Mesenchymal stem cell (in vitro differentiated cells and primary cell): ENCODE measurements at regions not wholly inside any gene's neighbourhood (a gene's known extent, or its start where the extent isn't known, plus 50 kb on each side); places are given as distances from the start of the nearest gene placed in this dataset.

ENCODE experiments used
- DNase-seq: peaks from one replicate; pipeline ENCODE4 v3.0.0-alpha.2; 2013
- H2AFZ ChIP-seq: one replicate; pipeline ENCODE4 v1.6.1; 2013; ENCODE audit warnings: low read depth, mild to moderate bottlenecking, control low read depth, inconsistent platforms, low read length, moderate library complexity
- H2AK5ac ChIP-seq: 2 replicates; pipeline ENCODE4 v1.6.1; 2013; ENCODE audit warnings: low read length, moderate library complexity, mild to moderate bottlenecking, inconsistent platforms; ENCODE audit not compliant: severe bottlenecking
- H2BK120ac ChIP-seq: one replicate; pipeline ENCODE4 v1.6.1; 2013; ENCODE audit warnings: low read depth, mild to moderate bottlenecking, inconsistent platforms, low read length, moderate library complexity
- H2BK12ac ChIP-seq, 2 experiments: one replicate each; pipeline ENCODE4 v1.6.1; 2013; ENCODE audit warnings: inconsistent platforms in 2 of 2, low read length in 2 of 2, mild to moderate bottlenecking in 2 of 2, moderate library complexity in 2 of 2, control low read depth in 1 of 2
- H2BK15ac ChIP-seq: one replicate; pipeline ENCODE4 v1.6.1; 2013; ENCODE audit warnings: mild to moderate bottlenecking, low read depth, inconsistent platforms; ENCODE audit not compliant: poor library complexity, severe bottlenecking
- H2BK5ac ChIP-seq: 2 replicates; pipeline ENCODE4 v1.6.1; 2013; ENCODE audit warnings: low read depth, mild to moderate bottlenecking, low read length, control low read depth, inconsistent platforms; ENCODE audit not compliant: poor library complexity, severe bottlenecking
- H3K14ac ChIP-seq, 2 experiments: one replicate each; pipeline ENCODE4 v1.6.1; 2013; ENCODE audit warnings: inconsistent platforms in 2 of 2, low read length in 2 of 2, control low read depth in 1 of 2, mild to moderate bottlenecking in 1 of 2, moderate library complexity in 1 of 2
- H3K18ac ChIP-seq, 2 experiments: one replicate each; pipeline ENCODE4 v1.6.1; 2013; ENCODE audit warnings: inconsistent platforms in 2 of 2, low read length in 2 of 2, control low read depth in 1 of 2, low read depth in 1 of 2, mild to moderate bottlenecking in 1 of 2
- H3K23ac ChIP-seq, 2 experiments: one replicate each; pipeline ENCODE4 v1.6.1; 2013; ENCODE audit warnings: inconsistent platforms in 2 of 2, low read length in 2 of 2, mild to moderate bottlenecking in 2 of 2, moderate library complexity in 2 of 2, control low read depth in 1 of 2
- H3K27ac ChIP-seq: 2 replicates; pipeline ENCODE4 v1.5.1; 2013; ENCODE audit warnings: mild to moderate bottlenecking, moderate library complexity, low read length, control low read depth, inconsistent platforms; ENCODE audit not compliant: poor library complexity, severe bottlenecking
- H3K27me3 ChIP-seq, 2 experiments: 2 replicates each; pipeline versions ENCODE4 v1.6.1 to v1.7.0; 2013; ENCODE audit warnings: low read length in 2 of 2, mild to moderate bottlenecking in 2 of 2, moderate library complexity in 2 of 2, control low read depth in 1 of 2, inconsistent platforms in 1 of 2; ENCODE audit not compliant: control insufficient read depth in 1 of 2, insufficient read depth in 1 of 2
- H3K36me3 ChIP-seq, 2 experiments: 2 replicates each; pipeline versions ENCODE4 v1.6.1 to v1.7.0; 2013; ENCODE audit warnings: low read length in 2 of 2, control low read depth in 1 of 2, inconsistent platforms in 1 of 2, low read depth in 1 of 2, mild to moderate bottlenecking in 1 of 2; ENCODE audit not compliant: insufficient read depth in 2 of 2, control insufficient read depth in 1 of 2
- H3K4ac ChIP-seq, 2 experiments: one replicate each; pipeline ENCODE4 v1.6.1; 2013; ENCODE audit warnings: inconsistent platforms in 2 of 2, low read length in 2 of 2, mild to moderate bottlenecking in 2 of 2, moderate library complexity in 2 of 2, control low read depth in 1 of 2, low read depth in 1 of 2
- H3K4me1 ChIP-seq: 2 replicates; pipeline ENCODE4 v1.6.1; 2013; ENCODE audit warnings: low read depth, low read length, control low read depth; ENCODE audit not compliant: control insufficient read depth, insufficient read depth
- H3K4me2 ChIP-seq: 2 replicates; pipeline ENCODE4 v1.6.1; 2013; ENCODE audit warnings: low read length, mild to moderate bottlenecking, inconsistent platforms; ENCODE audit not compliant: poor library complexity, severe bottlenecking
- H3K4me3 ChIP-seq, 2 experiments: 2 replicates each; pipeline versions ENCODE4 v1.5.1 to v1.7.0; 2013; ENCODE audit warnings: low read length in 2 of 2, mild to moderate bottlenecking in 2 of 2, control low read depth in 1 of 2, low read depth in 1 of 2; ENCODE audit not compliant: insufficient read depth in 1 of 2
- H3K79me1 ChIP-seq: replicated peaks from 2 replicates; pipeline ENCODE4 v1.6.1; 2013; ENCODE audit warnings: mild to moderate bottlenecking, control low read depth, low read length, inconsistent platforms; ENCODE audit not compliant: poor library complexity, severe bottlenecking
- H3K9ac ChIP-seq: 2 replicates; pipeline ENCODE4 v1.7.0; 2013; ENCODE audit warnings: mild to moderate bottlenecking, low read length, moderate library complexity
- H3K9me3 ChIP-seq: 2 replicates; pipeline ENCODE4 v1.7.0; 2013; ENCODE audit warnings: mild to moderate bottlenecking, low read length; ENCODE audit not compliant: control insufficient read depth
- H4K8ac ChIP-seq: one replicate; pipeline ENCODE4 v1.6.1; 2013; ENCODE audit warnings: inconsistent platforms, mild to moderate bottlenecking, low read length, moderate library complexity
- H4K91ac ChIP-seq: one replicate; pipeline ENCODE4 v1.6.1; 2013; ENCODE audit warnings: mild to moderate bottlenecking, low read length, inconsistent platforms
- WGBS: methylation state at CpG from one replicate; pipeline ENCODE4 v1.1.7; 2013; ENCODE audit warnings: mixed read lengths; 5-methylcytosine and 5-hydroxymethylcytosine counted together

DNA sequence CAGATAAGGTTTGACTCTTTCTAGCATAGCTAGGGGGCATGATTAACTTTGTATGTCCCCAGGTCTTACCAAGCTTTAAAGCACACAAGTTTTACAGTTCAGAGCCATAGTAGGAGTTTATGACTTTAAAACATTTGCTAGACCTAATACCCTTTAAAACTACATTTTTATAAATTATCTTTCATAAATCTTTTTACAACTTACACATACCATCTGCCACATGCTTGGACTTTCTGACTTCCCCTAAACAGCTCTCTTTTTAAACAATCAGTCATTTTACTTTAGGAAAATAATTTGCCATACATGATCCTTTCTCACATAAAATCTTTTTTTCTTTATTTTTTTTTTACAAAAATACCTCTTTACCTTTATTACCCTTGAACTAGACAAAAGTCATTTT is 735.3 kb upstream of the CADM2 start:
- Histone ChIP-seq H3K9me3 (peaks cover 34% of the 10 kb centered on the region), H2AK5ac (no peak overlapping the region), H3K79me1 (no peaks in the 10 kb centered on the region), H3K4me2 (no peak overlapping the region), H3K4me1 (no peaks in the 10 kb centered on the region), H3K27me3 (no peaks in the 10 kb centered on the region), H3K18ac (no peak overlapping the region), H2AFZ (no peak overlapping the region), H3K4ac (no peak overlapping the region), H3K4me3 (no peak overlapping the region), H3K36me3 (no peaks in the 10 kb centered on the region), H2BK15ac (no peak overlapping the region), H2BK5ac (no peak overlapping the region), H2BK120ac (no peak overlapping the region), H3K14ac (no peak overlapping the region), H4K91ac (no peak overlapping the region), H3K27ac (no peak overlapping the region), H2BK12ac (no peak overlapping the region), H3K9ac (no peak overlapping the region), H4K8ac (no peak overlapping the region), H3K23ac (no peak overlapping the region)
- no peak for DNase-seq

DNA sequence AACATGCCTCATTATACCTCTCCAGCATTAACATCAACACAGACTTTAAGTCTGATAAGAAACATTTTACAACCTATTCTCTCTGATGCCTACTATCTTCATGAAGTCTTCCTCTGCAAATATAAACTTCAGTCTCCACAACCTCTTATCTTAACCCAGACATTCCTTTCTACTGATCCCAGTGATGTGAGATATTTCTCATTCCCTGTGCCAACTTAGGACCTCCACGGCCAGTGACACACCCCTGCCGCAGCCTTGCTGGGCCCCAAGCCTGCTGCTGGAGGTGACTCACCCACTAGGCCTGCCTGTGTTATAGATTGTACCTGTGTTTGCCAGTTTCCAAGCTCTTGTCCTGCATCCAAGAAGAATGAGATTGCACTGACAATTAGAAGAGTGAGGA is 734.5 kb upstream of the CADM2 start:
- Histone ChIP-seq H2AK5ac (no peak overlapping the region), H2AFZ (no peak overlapping the region), H3K27me3 (no peaks in the 10 kb centered on the region), H3K23ac (no peak overlapping the region), H2BK12ac (no peak overlapping the region), H3K9me3 (peaks cover 34% of the 10 kb centered on the region), H4K91ac (no peak overlapping the region), H2BK120ac (no peak overlapping the region), H2BK5ac (no peak overlapping the region), H3K9ac (no peak overlapping the region), H3K4ac (no peak overlapping the region), H3K36me3 (no peaks in the 10 kb centered on the region), H4K8ac (no peak overlapping the region), H3K27ac (no peak overlapping the region), H2BK15ac (no peak overlapping the region), H3K4me2 (no peak overlapping the region), H3K4me1 (no peaks in the 10 kb centered on the region), H3K79me1 (no peaks in the 10 kb centered on the region), H3K14ac (no peak overlapping the region), H3K4me3 (no peak overlapping the region), H3K18ac (no peak overlapping the region)
- 88% methylated on average over 2 of the region's 2 CpGs for WGBS
- no peak for DNase-seq

DNA sequence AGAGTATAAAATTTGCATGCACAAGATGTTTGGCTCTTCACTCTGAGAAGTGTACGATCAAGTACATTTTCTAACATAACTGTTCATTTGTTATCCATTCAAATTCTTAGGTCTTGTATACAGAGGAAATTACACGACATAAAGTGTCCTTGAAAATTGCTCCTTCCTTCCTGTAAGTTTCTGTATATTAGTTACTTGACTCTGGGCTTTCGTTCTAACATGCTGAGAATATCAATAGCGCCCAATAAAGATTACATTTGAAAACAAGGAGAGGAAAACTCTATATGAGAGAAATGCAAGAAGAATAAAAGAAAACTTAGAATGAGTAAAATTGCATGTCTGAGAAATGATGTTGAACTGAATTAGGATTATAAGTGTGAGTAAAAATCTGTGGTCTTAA is 722.5 kb upstream of the CADM2 start:
- no peak overlapping the region for H3K4ac ChIP-seq

DNA sequence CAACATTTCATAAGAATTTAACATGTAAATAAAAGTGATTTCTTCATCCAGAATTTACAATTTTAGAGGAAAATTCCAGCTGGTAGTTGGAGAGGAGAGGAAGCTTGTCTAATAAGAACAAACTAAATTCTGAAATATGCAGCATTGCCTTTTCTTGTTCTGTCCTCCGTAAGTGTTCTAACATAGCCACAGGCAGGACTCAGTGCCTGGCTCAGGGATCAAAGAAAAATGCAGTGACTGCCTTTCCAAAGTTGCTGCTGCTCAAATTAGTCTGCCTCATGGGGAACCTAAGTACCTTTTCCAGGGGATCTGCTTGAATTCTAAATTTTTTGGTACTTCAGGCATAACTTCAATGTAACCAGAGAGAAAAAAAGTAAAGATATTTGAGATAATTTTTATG is 713.0 kb upstream of the CADM2 start:
- Histone ChIP-seq H2AFZ (no peak overlapping the region), H3K4ac (no peak overlapping the region), H3K4me2 (no peak overlapping the region), H3K9me3 (peaks cover 9% of the 10 kb centered on the region), H3K4me3 (no peak overlapping the region), H3K14ac (no peak overlapping the region), H2BK120ac (no peak overlapping the region), H4K91ac (no peak overlapping the region), H2AK5ac (no peak overlapping the region), H3K18ac (no peak overlapping the region), H4K8ac (no peak overlapping the region), H3K79me1 (no peaks in the 10 kb centered on the region), H3K27ac (no peak overlapping the region), H3K36me3 (no peaks in the 10 kb centered on the region), H3K27me3 (no peaks in the 10 kb centered on the region), H2BK5ac (no peak overlapping the region), H2BK12ac (no peak overlapping the region), H3K4me1 (no peaks in the 10 kb centered on the region), H3K9ac (no peak overlapping the region), H3K23ac (no peak overlapping the region), H2BK15ac (no peak overlapping the region)
- DNase-seq: no peak
- WGBS: 67% methylated on average over 1 of the region's 1 CpG

More for the DNA sequence above, 722.5 kb upstream of the CADM2 start:
- Histone ChIP-seq H4K91ac (no peak overlapping the region), H3K18ac (no peak overlapping the region), H3K79me1 (no peaks in the 10 kb centered on the region), H3K4me1 (no peaks in the 10 kb centered on the region), H3K4me2 (no peak overlapping the region), H2BK5ac (no peak overlapping the region), H3K14ac (no peak overlapping the region), H3K4me3 (no peak overlapping the region), H2AK5ac (no peak overlapping the region), H3K9ac (no peak overlapping the region), H2BK120ac (no peak overlapping the region), H3K36me3 (no peaks in the 10 kb centered on the region), H3K27ac (no peak overlapping the region), H4K8ac (no peak overlapping the region), H2AFZ (no peak overlapping the region), H3K27me3 (no peaks in the 10 kb centered on the region), H3K9me3 (peaks cover 23% of the 10 kb centered on the region), H2BK15ac (no peak overlapping the region), H2BK12ac (no peak overlapping the region), H3K23ac (no peak overlapping the region)
- DNase-seq: no peak
- WGBS: 93% methylated on average over 2 of the region's 4 CpGs
